ENCODE measurements at regions not wholly inside any gene's neighbourhood (a gene's known extent, or its start where the extent isn't known, plus 50 kb on each side); places are given as distances from the start of the nearest gene placed in this dataset.

DNA sequence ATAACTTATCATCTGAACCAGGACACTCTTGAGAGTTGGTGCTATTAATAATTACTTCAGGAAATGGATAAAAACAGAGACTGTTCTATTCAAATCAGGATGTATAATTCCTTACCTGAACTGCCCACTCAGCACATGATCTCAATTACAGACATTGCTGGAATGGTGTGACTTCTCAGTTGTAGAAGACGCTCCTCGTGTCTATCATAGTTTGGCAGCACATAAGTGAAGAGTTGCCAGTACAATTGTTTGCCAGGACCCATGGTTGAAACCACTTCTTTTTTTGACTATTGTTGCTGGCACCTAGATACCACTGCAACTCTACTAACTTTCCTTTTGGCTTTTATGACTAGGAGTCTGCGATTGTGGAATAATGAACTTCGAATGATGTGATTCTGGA lies 105.4 kb downstream of the ZNF365 start:
- H3K27ac Mint-ChIP-seq (ENCODE audit: unreplicated experiment): no peak overlapping the region
- H3K27me3 Mint-ChIP-seq (ENCODE audit: unreplicated experiment): no peaks in the 10 kb centered on the region
- TF ChIP-seq, protein P1, sequence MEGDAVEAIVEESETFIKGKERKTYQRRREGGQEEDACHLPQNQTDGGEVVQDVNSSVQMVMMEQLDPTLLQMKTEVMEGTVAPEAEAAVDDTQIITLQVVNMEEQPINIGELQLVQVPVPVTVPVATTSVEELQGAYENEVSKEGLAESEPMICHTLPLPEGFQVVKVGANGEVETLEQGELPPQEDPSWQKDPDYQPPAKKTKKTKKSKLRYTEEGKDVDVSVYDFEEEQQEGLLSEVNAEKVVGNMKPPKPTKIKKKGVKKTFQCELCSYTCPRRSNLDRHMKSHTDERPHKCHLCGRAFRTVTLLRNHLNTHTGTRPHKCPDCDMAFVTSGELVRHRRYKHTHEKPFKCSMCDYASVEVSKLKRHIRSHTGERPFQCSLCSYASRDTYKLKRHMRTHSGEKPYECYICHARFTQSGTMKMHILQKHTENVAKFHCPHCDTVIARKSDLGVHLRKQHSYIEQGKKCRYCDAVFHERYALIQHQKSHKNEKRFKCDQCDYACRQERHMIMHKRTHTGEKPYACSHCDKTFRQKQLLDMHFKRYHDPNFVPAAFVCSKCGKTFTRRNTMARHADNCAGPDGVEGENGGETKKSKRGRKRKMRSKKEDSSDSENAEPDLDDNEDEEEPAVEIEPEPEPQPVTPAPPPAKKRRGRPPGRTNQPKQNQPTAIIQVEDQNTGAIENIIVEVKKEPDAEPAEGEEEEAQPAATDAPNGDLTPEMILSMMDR (IDR thresholded peaks at IDR 0.05; ENCODE audit: unreplicated experiment): no peak
- intact Hi-C loops (cut with micrococcal nuclease; ENCODE audit: unreplicated experiment): no loop called here
- peaks cover 2% of the 10 kb centered on the region for H3K9me3 Mint-ChIP-seq (ENCODE audit: low read depth, unreplicated experiment)
- no peaks in the 10 kb centered on the region for H3K36me3 Mint-ChIP-seq (ENCODE audit: insufficient read depth, unreplicated experiment)
- DNase-seq: no peak
- CTCF ChIA-PET: no interaction called here
- H3K4me3 Mint-ChIP-seq (ENCODE audit: low read depth, unreplicated experiment): no peak overlapping the region
- no TSS peak for BruUV-seq (replicated peaks)
- peaks cover 13% of the 10 kb centered on the region for H3K4me1 Mint-ChIP-seq (ENCODE audit: low read depth, unreplicated experiment)

DNA sequence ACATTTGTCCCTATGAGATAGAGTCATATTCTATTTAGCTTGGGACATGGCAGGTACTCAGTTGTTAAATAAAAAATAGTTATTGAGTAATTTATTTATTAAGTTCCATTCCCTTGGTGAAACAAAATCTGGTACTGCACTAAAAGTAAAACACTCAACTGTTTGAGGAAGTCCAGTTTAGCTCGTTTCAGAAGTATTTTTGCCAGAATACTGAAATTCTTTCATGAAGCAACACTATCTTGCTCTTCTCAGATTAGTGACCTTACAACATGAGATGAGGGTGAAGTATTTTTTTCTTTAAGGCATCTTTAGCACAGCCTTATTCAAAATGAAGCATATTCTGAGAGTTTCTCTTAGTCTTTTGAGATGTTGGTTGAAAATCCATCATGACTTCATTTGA lies 106.0 kb downstream of the ZNF365 start:
- TF ChIP-seq, protein P1 (IDR thresholded peaks at IDR 0.05; ENCODE audit: unreplicated experiment): no peak
- Mint-ChIP-seq H3K36me3 (ENCODE audit: insufficient read depth, unreplicated experiment) (no peaks in the 10 kb centered on the region), H3K4me1 (ENCODE audit: low read depth, unreplicated experiment) (peaks cover 13% of the 10 kb centered on the region), H3K27ac (ENCODE audit: unreplicated experiment) (no peak overlapping the region), H3K9me3 (ENCODE audit: low read depth, unreplicated experiment) (peaks cover 2% of the 10 kb centered on the region), H3K4me3 (ENCODE audit: low read depth, unreplicated experiment) (no peak overlapping the region), H3K27me3 (ENCODE audit: unreplicated experiment) (no peaks in the 10 kb centered on the region)
- DNase-seq: no peak
- intact Hi-C loops (cut with micrococcal nuclease; ENCODE audit: unreplicated experiment): no loop called here
- no TSS peak for BruUV-seq (replicated peaks)
- CTCF ChIA-PET: interaction anchor here (0.5 kb wide), 1 partner anchor 157 kb away, joined by 3 read pairs; no protein-coding TSS in a partner anchor

DNA sequence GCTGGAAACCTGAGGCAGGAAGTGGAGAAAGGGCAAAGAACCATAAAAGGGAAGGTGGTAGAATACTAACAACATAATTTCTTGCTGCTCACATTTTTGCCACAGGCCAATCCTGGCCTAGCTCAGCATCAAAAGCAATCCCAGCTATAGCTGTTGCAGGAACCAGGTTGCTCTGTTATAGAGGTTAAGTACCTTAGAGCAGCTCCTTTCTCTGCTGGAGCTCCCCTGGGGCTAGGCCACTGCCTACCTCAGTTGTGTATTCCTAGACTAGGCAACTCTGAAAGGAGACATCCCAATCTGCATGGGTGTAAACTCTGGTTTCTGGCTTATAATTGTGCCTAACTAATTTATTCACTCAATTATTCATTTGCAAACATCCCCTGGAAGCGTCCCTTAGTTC lies 108.4 kb downstream of the ZNF365 start:
- H3K4me3 Mint-ChIP-seq (ENCODE audit: low read depth, unreplicated experiment): no peak overlapping the region
- H3K9me3 Mint-ChIP-seq (ENCODE audit: low read depth, unreplicated experiment): peaks cover 2% of the 10 kb centered on the region
- no TSS peak for BruUV-seq (replicated peaks)
- CTCF ChIA-PET: interaction anchor here (1.4 kb wide), 1 partner anchor 32 kb away, joined by 3 read pairs; no protein-coding TSS in a partner anchor
- intact Hi-C loops (cut with micrococcal nuclease; ENCODE audit: unreplicated experiment): no loop called here
- peaks cover 13% of the 10 kb centered on the region for H3K4me1 Mint-ChIP-seq (ENCODE audit: low read depth, unreplicated experiment)
- H3K27ac Mint-ChIP-seq (ENCODE audit: unreplicated experiment): no peak overlapping the region
- no peaks in the 10 kb centered on the region for H3K36me3 Mint-ChIP-seq (ENCODE audit: insufficient read depth, unreplicated experiment)
- no peaks in the 10 kb centered on the region for H3K27me3 Mint-ChIP-seq (ENCODE audit: unreplicated experiment)
- TF ChIP-seq, protein P1 (IDR thresholded peaks at IDR 0.05; ENCODE audit: unreplicated experiment): no peak
- no peak for DNase-seq

DNA sequence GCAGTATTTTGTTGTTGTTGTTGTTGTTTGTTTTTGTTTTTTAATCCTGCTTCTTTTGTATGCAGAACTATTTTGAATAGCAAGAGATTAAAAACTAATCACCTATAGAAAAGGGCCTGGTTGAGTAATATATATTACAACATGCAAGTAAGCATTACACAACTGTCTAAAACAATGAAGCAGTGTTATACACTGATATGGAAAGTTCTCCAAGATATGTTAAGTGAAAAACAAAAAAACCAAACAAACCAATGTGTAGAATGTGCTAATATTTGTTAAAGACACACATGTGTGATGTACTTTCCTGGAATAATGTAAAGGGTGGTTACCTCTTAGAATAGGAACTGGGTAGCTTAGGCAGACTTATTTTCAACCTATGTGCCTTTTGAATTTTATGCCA lies 117.4 kb downstream of the ZNF365 start:
- Mint-ChIP-seq H3K27ac (ENCODE audit: unreplicated experiment) (no peak overlapping the region), H3K4me3 (ENCODE audit: low read depth, unreplicated experiment) (no peak overlapping the region), H3K27me3 (ENCODE audit: unreplicated experiment) (no peaks in the 10 kb centered on the region), H3K36me3 (ENCODE audit: insufficient read depth, unreplicated experiment) (no peaks in the 10 kb centered on the region), H3K4me1 (ENCODE audit: low read depth, unreplicated experiment) (no peaks in the 10 kb centered on the region), H3K9me3 (ENCODE audit: low read depth, unreplicated experiment) (no peaks in the 10 kb centered on the region)
- TF ChIP-seq, protein P1 (IDR thresholded peaks at IDR 0.05; ENCODE audit: unreplicated experiment): no peak
- no TSS peak for BruUV-seq (replicated peaks)
- no peak for DNase-seq
- CTCF ChIA-PET: interaction anchor here (0.6 to 1.2 kb wide), 6 partner anchors 14 to 592 kb away, joined by 3 read pairs; no protein-coding TSS in a partner anchor
- intact Hi-C loops (cut with micrococcal nuclease; ENCODE audit: unreplicated experiment): loop anchor here (5.0 kb wide), 5 partner anchors 81 to 666 kb away; partner anchors contain the start of gene EGR2

Measured in Calu3 (cell line).